Chondrocyte (in vitro differentiated cells): ENCODE measurements at regions not wholly inside any gene's neighbourhood (a gene's known extent, or its start where the extent isn't known, plus 50 kb on each side); places are given as distances from the start of the nearest gene placed in this dataset.

ENCODE experiments used
- DNase-seq: peaks from one replicate; pipeline ENCODE4 v3.0.0; 2021; ENCODE audit warnings: mixed read lengths, low spot score
- H3K27ac Mint-ChIP-seq: one replicate; pipeline ENCODE4 v1.8.0; 2021; ENCODE audit warnings: mild to moderate bottlenecking, moderate library complexity, mixed read lengths; ENCODE audit not compliant: unreplicated experiment
- H3K27me3 Mint-ChIP-seq: 2 replicates; pipeline ENCODE4 v1.8.0; 2021; ENCODE audit warnings: low read depth, mixed read lengths
- H3K36me3 Mint-ChIP-seq: 2 replicates; pipeline ENCODE4 v1.8.0; 2021; ENCODE audit warnings: low read depth, mixed read lengths
- H3K4me1 Mint-ChIP-seq: 2 replicates; pipeline ENCODE4 v1.8.0; 2021; ENCODE audit warnings: low read depth, mild to moderate bottlenecking, mixed read lengths
- H3K4me3 Mint-ChIP-seq: one replicate; pipeline ENCODE4 v1.8.0; 2021; ENCODE audit warnings: mild to moderate bottlenecking, moderate library complexity, mixed read lengths; ENCODE audit not compliant: unreplicated experiment
- H3K9me3 Mint-ChIP-seq: 2 replicates; pipeline ENCODE4 v1.8.0; 2021; ENCODE audit warnings: low read depth, mixed read lengths
- TF ChIP-seq, protein P1 (sequence below): fragments of 200-600 bp; sonication (generic); IDR thresholded peaks from 2 replicates; pipeline ENCODE4 v1.5.0; 2021; ENCODE audit warnings: antibody characterized with exemption, mild to moderate bottlenecking, moderate library complexity

DNA sequence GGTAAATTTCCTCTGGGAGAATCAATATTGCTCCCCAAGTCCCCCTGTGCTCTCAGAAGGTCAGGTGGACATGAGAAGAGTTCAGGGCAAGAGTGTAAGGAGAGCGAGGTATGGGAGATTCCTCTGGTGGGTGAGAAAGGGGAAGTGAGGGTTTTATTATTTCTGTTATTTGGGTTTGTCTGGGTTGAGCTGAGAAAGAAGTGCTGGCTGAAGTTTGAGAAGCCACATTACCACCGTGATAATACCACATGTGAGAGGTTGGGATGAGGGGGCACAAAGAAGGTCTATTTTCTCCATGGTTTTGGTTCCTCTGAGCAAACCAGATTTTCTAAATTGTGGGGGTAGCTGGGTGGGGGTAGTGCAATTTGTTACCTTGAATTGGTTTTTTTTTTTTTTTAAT lies 350.4 kb downstream of the OSTF1 start:
- no peak for DNase-seq
- Mint-ChIP-seq H3K4me1 (peaks cover 27% of the 10 kb centered on the region), H3K27me3 (no peaks in the 10 kb centered on the region), H3K36me3 (no peaks in the 10 kb centered on the region), H3K27ac (no peak overlapping the region), H3K9me3 (peaks cover 5% of the 10 kb centered on the region), H3K4me3 (no peak overlapping the region)
- TF ChIP-seq, protein P1, sequence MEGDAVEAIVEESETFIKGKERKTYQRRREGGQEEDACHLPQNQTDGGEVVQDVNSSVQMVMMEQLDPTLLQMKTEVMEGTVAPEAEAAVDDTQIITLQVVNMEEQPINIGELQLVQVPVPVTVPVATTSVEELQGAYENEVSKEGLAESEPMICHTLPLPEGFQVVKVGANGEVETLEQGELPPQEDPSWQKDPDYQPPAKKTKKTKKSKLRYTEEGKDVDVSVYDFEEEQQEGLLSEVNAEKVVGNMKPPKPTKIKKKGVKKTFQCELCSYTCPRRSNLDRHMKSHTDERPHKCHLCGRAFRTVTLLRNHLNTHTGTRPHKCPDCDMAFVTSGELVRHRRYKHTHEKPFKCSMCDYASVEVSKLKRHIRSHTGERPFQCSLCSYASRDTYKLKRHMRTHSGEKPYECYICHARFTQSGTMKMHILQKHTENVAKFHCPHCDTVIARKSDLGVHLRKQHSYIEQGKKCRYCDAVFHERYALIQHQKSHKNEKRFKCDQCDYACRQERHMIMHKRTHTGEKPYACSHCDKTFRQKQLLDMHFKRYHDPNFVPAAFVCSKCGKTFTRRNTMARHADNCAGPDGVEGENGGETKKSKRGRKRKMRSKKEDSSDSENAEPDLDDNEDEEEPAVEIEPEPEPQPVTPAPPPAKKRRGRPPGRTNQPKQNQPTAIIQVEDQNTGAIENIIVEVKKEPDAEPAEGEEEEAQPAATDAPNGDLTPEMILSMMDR = no peak

DNA sequence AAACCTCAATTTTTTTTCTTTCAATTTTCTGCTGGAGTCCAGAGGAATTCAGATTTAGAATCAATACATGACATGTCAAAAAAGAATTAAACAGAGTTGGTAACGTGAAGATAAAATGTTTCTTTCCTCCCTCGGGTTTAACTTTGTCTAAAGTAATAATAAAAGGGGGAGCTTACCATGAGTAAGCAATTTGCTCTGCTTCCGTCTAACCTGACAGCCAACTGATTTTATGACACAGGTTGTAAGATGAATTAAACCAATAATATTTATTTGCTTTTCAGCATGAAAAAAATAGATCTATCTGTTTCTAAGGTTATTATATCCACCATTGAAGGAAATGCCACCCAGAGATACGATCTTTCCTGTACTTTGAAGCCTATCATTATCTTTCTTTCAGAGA lies 352.6 kb downstream of the OSTF1 start:
- no peak for DNase-seq
- peaks cover 3% of the 10 kb centered on the region for H3K36me3 Mint-ChIP-seq
- peaks cover 34% of the 10 kb centered on the region for H3K4me1 Mint-ChIP-seq
- H3K27me3 Mint-ChIP-seq = no peaks in the 10 kb centered on the region
- TF ChIP-seq, protein P1 = no peak
- H3K27ac Mint-ChIP-seq = no peak overlapping the region
- peaks cover 13% of the 10 kb centered on the region for H3K9me3 Mint-ChIP-seq
- H3K4me3 Mint-ChIP-seq = no peak overlapping the region

DNA sequence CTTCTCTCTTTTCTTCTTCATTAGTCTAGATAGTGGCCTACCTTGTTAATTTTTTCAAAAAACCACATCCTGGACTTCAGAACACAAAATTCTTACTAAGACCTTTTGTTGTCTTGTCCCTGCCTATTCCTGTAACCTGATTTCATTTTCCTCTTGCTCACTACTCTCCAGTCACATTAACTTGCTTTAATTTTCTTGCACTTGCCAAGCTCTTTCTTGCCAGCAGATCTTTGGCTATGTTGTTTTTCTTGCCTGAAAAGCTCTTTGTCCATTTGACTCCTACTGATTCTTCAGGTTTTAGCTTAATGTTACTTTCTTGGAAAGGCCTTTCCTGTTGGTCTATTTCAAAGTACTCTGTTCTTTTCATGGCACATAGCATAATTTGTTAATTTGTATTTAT lies 356.8 kb downstream of the OSTF1 start:
- no peak for DNase-seq
- no peak overlapping the region for H3K4me3 Mint-ChIP-seq
- H3K27ac Mint-ChIP-seq = no peak overlapping the region
- H3K36me3 Mint-ChIP-seq = peaks cover 3% of the 10 kb centered on the region
- TF ChIP-seq, protein P1 = no peak
- H3K4me1 Mint-ChIP-seq = peaks cover 52% of the 10 kb centered on the region
- peaks cover 13% of the 10 kb centered on the region for H3K9me3 Mint-ChIP-seq
- no peaks in the 10 kb centered on the region for H3K27me3 Mint-ChIP-seq

DNA sequence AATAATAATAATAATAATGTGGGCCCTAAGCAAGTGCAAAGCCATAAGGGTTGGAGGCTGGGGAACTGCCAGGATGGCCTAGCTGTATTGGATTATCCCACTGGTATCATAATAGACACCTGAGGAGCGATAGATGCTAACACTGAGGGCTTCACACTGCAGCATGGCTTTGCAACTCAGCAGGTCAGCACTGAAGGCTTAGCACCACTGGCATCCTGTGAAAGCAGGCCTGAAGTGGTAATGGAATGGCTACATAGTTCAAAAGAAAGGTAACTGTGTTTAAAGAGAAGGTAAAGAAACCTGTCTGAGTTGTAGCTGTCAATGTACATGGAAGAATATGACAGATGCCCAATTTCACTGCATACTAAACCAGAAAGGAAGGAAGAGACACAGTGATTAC lies 359.0 kb downstream of the OSTF1 start:
- peaks cover 3% of the 10 kb centered on the region for H3K36me3 Mint-ChIP-seq

DNA sequence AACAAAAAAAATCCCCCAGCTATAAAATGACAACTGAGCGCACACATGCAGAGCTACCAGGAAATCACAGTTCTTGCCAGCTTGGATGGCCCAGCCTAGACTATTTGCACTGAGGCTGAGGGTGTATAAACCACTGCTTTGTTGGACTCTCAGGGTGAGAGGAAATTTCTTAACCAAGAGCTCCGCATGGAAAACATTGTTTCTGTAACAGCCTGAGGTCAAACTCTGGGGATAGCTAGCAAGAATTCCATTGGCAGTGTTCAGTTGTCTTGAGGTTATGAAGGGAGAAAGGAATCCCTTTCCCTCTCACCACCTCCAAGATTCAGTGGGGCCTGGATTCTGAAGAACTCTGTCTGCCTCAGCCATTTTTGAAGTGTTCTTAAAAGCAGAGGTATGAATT lies 360.0 kb downstream of the OSTF1 start:
- Mint-ChIP-seq H3K4me1 (peaks cover 73% of the 10 kb centered on the region), H3K36me3 (peaks cover 3% of the 10 kb centered on the region), H3K9me3 (peaks cover 8% of the 10 kb centered on the region), H3K4me3 (no peak overlapping the region), H3K27ac (peak overlapping the region; percentile 79), H3K27me3 (no peaks in the 10 kb centered on the region)
- no peak for DNase-seq
- TF ChIP-seq, protein P1 = no peak

More for the DNA sequence above, 359.0 kb downstream of the OSTF1 start:
- TF ChIP-seq, protein P1 = no peak
- peaks cover 13% of the 10 kb centered on the region for H3K9me3 Mint-ChIP-seq
- peaks cover 63% of the 10 kb centered on the region for H3K4me1 Mint-ChIP-seq
- no peaks in the 10 kb centered on the region for H3K27me3 Mint-ChIP-seq
- no peak overlapping the region for H3K4me3 Mint-ChIP-seq
- no peak for DNase-seq
- H3K27ac Mint-ChIP-seq = no peak overlapping the region
